ENCODE measurements at regions not wholly inside any gene's neighbourhood (a gene's known extent, or its start where the extent isn't known, plus 50 kb on each side); places are given as distances from the start of the nearest gene placed in this dataset.

GRCh38 chr13:76750126-76750525, 136.1 kb downstream of the KCTD12 start:
- no peak for DNase-seq (ENCODE audit: low read depth)

- DNase-seq (ENCODE audit: low read depth): no peak
Observed at GRCh38 chr13:76745261-76746200, 140.7 kb downstream of the KCTD12 start.

DNA sequence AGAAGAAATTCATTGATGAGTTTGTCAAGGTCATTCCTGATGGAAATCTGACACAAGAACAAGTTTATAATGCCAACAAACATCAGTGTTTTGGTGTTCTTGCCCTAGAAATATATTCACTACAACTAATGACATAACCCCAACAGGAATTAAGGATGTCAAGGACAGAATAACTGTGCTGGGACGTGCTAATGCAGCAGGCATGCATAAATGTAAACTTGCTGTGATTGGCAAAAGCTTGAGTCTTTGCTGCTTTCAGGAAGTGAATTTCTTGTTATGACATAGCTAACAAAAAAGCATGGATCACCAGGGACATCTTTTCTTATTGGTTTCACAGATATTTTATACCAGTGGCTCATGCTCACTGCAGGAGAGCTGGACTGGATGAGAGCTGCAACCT, 144.6 kb downstream of the KCTD12 start:
- no peak for DNase-seq (ENCODE audit: low read depth)

GRCh38 chr13:76741046-76741445, 145.2 kb downstream of the KCTD12 start:
- DNase-seq (ENCODE audit: low read depth): no peak

DNA sequence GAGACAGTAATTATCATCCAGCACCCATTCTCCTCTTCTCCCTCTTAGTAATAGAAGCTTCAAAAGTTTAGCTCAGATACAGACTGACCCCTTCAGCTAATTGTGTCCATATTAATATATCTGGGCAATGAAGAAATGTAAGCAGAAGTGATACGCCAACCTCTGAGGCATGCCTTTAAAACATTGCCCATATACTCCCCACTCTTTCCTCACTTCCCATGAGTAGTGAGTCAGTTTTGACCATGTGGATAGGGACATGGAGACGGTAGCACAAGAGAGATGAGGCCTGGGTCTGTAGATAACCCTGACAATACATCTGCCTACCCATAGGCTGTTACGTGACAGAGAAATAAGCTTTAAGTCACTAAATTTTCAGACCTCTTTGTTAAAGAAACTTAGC, 147.6 kb downstream of the KCTD12 start:
- DNase-seq (ENCODE audit: low read depth): no peak

- DNase-seq (ENCODE audit: low read depth): no peak
Observed at GRCh38 chr13:76737526-76737925, 148.7 kb downstream of the KCTD12 start.

- no peak for DNase-seq (ENCODE audit: low read depth)
Observed at GRCh38 chr13:76735641-76736040, 150.6 kb downstream of the KCTD12 start.

GRCh38 chr13:76733671-76734070, 152.5 kb downstream of the KCTD12 start:
- DNase-seq (ENCODE audit: low read depth): no peak

GRCh38 chr13:76732367-76732766, 153.8 kb downstream of the KCTD12 start:
- no peak for DNase-seq (ENCODE audit: low read depth)

- DNase-seq (ENCODE audit: low read depth): no peak
Observed at GRCh38 chr13:76730220-76730619, 156.0 kb downstream of the KCTD12 start.

DNA sequence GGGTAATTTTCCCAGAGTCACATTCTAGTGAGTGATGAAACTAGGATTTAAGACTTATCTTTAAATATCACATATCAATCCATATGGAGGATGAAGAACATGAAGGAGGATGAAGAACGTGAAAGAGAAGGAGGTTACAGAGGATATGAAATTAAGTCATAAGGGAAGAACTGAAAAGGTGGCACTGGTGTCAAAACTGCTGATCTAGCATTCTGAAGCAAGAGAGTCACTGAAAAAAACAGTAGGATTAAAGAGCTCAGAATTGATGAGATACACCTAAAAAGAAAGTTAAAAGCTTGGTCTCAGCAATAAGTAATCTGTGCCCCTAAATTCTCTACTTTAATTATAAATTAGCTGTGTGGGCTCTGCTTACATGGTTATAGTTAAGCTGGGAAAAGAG, 156.5 kb downstream of the KCTD12 start:
- no peak for DNase-seq (ENCODE audit: low read depth)

DNA sequence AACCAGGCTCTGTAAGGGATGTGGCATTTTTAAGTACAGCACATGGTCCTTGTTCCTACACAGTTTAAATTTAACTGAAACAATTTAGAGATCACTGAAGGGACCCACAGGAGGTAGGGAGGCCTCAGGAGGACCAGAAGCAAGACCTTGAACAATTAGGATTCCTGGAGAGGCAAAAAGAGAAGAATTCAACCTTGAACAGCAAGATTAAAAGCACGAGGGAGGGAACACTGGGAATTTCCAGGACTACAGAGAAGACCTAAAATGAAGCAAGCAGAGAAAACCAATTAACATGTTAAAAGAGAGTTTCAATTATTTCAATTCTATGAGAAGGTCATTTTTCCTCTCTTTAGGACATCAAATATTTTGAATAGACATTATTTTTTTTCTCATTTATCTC, 160.3 kb downstream of the KCTD12 start:
- no peak for DNase-seq (ENCODE audit: low read depth)

GRCh38 chr13:76725211-76725610, 161.0 kb downstream of the KCTD12 start:
- DNase-seq (ENCODE audit: low read depth): no peak

GRCh38 chr13:76724421-76724820, 161.8 kb downstream of the KCTD12 start:
- DNase-seq (ENCODE audit: low read depth): no peak

DNA sequence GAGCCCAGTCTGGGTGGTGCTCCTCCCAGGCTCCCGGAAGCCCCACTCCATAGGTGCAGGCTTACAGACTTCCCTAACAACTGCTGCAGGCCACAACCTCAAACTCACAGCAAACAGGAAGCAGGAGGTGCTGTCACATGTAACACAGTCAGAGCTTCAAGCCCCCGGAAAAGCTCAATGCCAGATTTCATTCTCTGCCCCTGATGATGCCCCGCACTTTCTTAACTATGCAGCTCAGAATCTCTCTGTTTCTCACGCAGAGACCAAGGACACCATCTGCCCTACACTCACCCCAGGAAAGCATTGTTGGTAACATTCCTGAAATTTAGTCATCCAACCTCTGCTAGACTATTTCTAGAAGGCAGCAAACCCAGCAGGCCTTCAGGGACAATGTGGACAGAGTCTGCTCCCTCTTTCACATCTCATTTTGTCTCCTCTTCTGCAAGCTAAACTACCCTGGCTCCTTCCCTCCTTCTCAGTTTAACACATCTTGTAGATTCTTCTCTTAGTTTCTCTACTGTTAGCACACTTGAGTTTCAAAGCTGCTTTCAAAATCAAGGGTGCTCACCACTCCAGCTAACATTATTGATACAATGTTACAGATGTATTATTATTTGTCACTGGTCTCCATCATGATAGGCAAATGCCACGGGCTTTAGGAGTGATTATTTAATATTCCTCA, 162.5 kb downstream of the KCTD12 start:
- no peak for DNase-seq (ENCODE audit: low read depth)

DNA sequence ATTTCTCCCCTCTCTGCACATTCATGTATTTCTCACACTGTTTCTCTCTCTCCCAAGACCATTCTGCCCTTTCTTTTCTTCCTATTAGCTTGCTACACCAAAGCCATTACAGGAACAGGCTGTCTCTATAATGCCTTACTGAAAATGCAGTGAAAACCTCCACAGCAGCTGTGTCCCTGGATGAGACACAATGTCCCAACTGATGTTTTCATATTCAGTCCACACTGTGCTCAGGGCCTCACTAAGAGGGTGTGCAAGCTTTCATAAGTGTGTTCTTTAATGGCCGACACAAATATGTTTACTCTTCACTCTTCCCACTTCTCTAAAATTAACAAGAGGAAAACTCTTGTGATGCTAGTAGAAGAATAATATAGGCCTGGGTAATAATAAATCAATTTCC, 163.4 kb downstream of the KCTD12 start:
- DNase-seq (ENCODE audit: low read depth): no peak

DNA sequence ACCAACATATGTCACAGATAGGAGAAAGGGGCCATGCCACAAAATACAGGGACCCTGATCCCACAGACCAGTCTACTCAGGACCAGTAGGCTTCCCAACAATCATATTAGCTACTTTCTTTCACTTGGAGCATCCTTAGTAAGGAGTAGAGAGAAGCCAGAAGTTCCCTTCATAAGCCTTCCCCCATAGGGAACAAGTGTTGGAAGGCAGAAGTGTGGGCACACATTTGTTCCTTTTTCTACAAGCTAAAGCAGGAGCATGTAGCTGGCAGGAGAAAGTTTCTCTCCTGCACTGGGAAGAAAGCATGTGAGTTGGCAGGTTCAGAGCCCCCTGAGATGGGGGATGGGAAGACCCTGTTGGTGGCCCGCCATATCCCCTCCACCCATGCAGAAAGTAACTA, 165.4 kb downstream of the KCTD12 start:
- DNase-seq (ENCODE audit: low read depth): no peak

DNA sequence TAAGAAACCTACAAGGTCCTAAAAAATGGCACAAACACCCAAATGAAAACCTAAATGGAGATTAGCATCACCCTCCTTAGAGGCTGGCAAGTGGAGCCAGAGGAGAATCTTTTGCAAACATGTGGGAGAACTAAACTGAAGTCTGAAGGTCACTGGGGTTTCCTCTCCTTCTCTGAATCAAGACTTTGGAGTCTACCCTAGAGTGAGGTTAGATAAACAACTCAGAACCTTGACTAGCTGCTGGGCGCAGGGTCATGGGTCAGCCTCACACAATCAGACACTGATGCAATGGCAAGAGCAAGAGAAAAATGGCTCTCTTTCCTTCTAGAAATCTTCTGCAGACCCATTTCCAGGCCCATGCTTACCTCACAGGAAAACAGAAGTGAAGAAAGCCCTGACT, 165.8 kb downstream of the KCTD12 start:
- no peak for DNase-seq (ENCODE audit: low read depth)

GRCh38 chr13:76719955-76720354, 166.2 kb downstream of the KCTD12 start:
- no peak for DNase-seq (ENCODE audit: low read depth)

DNA sequence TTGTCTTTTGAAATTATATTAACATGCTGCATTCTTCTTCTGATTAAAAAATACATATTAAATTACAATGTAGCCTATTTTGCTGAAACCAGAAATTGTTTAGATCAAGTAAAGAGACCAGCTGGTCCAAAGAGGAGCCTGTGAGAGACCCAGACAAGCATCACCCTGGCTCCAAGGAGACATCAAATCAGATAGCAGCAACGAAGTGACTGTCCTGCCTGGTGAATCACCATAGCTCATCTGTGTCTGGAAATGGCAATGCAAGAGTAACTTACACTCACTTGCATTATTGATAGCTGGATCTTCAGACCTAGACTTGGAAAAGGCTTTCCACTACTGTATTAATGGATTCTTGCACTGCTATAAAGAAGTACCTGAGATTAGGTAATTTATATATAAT, 169.1 kb downstream of the KCTD12 start:
- DNase-seq (ENCODE audit: low read depth): no peak

- DNase-seq (ENCODE audit: low read depth): no peak
Observed at GRCh38 chr13:76715621-76716020, 170.6 kb downstream of the KCTD12 start.

DNA sequence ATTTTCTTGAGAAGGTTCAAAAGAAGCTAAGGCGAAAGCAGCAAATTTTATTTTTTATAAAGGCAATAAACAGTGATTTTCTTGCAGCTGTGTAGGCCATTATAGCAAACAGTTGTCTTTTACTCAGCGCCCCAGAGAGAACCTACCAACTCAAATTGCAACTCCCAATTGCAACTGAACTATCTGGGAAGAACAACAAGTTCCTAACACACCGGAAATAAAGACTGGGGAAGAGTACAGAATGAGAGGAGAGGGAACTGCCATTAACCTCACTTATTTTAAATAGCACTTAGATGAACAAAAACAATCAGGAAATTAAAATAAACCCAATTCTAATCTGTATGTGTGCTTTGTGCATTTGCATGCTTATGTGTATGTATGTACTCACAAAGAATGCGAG, 171.1 kb downstream of the KCTD12 start:
- no peak for DNase-seq (ENCODE audit: low read depth)

DNA sequence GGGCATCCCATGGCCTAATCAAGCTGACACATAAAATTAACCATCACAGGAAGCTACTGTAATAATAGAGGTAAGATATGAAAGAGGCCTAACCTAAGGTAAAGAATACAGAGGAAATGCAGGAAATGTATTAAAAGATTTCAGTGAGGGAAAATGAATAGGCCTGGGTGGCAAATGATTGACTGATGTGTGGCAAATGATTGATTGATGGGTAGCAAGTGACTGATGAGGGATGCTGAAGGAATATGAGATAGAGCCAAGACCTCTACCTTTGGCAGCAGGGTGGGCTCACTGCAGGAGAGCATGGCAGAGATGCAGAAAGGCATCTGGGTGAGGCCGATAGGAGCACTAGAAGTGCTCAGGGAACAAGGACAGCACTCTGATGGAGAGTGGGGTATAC, 172.9 kb downstream of the KCTD12 start:
- no peak for DNase-seq (ENCODE audit: low read depth)
